Liver (tissue), 3 donors: ENCODE measurements at regions not wholly inside any gene's neighbourhood (a gene's known extent, or its start where the extent isn't known, plus 50 kb on each side); places are given as distances from the start of the nearest gene placed in this dataset.

Experiments
- EGR1 ChIP-seq, 2 donors: IDR thresholded peaks; 2 replicates each; pipeline ENCODE4 v1.6.1; 2016 to 2018; ENCODE audit warnings: antibody characterized with exemption in 2 of 2, low read depth in 2 of 2
- FOXA1 ChIP-seq: IDR thresholded peaks from 2 replicates; pipeline ENCODE4 v1.6.1; 2016; ENCODE audit warnings: antibody characterized with exemption
- GABPA ChIP-seq, 2 donors: IDR thresholded peaks in 1 of 2; conservative IDR thresholded peaks in 1 of 2; 2 replicates each; pipeline ENCODE4 v1.6.1; 2016; ENCODE audit warnings: antibody characterized with exemption in 2 of 2, mild to moderate bottlenecking in 1 of 2, moderate library complexity in 1 of 2
- JUND ChIP-seq, 2 donors: IDR thresholded peaks; 2 replicates each; pipeline ENCODE4 v1.6.1; 2016; ENCODE audit warnings: antibody characterized with exemption in 2 of 2
- NR2F2 ChIP-seq: IDR thresholded peaks from 2 replicates; pipeline ENCODE4 v1.6.1; 2016; ENCODE audit warnings: antibody characterized with exemption
- RAD21 ChIP-seq, 2 donors: IDR thresholded peaks; 2 replicates each; pipeline ENCODE4 v1.6.1; 2016; ENCODE audit warnings: antibody characterized with exemption in 2 of 2, mild to moderate bottlenecking in 2 of 2
- SP1 ChIP-seq: IDR thresholded peaks from 2 replicates; pipeline ENCODE4 v1.6.1; 2018; ENCODE audit warnings: antibody characterized with exemption, mild to moderate bottlenecking
- TAF1 ChIP-seq: conservative IDR thresholded peaks from 2 replicates; pipeline ENCODE4 v1.6.1; 2016; ENCODE audit warnings: antibody characterized with exemption, mild to moderate bottlenecking
- YY1 ChIP-seq: IDR thresholded peaks from 2 replicates; pipeline ENCODE4 v1.6.1; 2016; ENCODE audit warnings: antibody characterized with exemption, mild to moderate bottlenecking
- ZBTB33 ChIP-seq: IDR thresholded peaks from 2 replicates; pipeline ENCODE4 v1.6.1; 2016; ENCODE audit warnings: antibody characterized with exemption
- TF ChIP-seq, protein P1 (sequence below): IDR thresholded peaks from 2 replicates; pipeline ENCODE4 v1.6.1; 2016; ENCODE audit warnings: antibody characterized with exemption
- TF ChIP-seq, protein P2 (sequence below): fragments of 150-350 bp; IDR thresholded peaks from 2 replicates; pipeline ENCODE4 v1.5.1; 2017; ENCODE audit warnings: improper control_type of control experiment, low read depth, low read length; ENCODE audit not compliant: missing input control
- TF ChIP-seq, protein P3 (sequence below): IDR thresholded peaks from 2 replicates; pipeline ENCODE4 v1.6.1; 2016; ENCODE audit warnings: antibody characterized with exemption, mild to moderate bottlenecking
- TF ChIP-seq, protein P4 (sequence below): IDR thresholded peaks from 2 replicates; pipeline ENCODE4 v1.6.1; 2016; ENCODE audit warnings: antibody characterized with exemption
- donor health status: healthy.
- donor health status: healthy.

DNA sequence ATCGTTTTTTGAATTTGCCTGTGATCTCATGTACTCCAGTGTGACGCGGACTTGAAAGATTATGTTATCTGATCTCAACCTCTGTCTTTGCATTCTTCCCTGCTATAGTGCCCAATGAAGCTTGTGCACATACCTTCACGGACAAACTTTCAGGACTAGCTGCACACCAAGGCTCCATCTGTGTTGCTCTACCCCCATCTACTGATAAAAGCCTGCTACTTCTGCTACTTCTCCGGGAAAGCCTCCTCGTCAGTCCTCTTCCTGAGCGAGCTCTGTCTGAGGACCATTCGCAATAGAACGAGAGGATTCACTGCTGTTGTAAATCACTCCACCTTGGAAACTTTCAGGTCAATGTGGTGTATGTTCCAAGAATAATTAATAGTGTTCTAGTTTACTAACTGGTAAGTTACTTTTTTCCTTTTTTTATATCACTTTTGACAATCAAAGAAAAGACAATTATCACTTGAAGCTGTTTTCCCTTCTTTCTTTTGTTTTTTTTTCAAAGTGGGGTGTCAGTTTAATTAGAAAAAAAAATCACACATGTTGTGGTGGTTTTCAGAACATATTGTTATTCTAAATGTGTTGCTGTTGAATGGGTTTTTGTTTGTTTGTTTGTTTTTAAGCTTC is 217.6 kb downstream of the ARRDC4 start:
- TF ChIP-seq, protein P1, sequence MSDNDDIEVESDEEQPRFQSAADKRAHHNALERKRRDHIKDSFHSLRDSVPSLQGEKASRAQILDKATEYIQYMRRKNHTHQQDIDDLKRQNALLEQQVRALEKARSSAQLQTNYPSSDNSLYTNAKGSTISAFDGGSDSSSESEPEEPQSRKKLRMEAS, result no peak
- TF ChIP-seq, protein P2, sequence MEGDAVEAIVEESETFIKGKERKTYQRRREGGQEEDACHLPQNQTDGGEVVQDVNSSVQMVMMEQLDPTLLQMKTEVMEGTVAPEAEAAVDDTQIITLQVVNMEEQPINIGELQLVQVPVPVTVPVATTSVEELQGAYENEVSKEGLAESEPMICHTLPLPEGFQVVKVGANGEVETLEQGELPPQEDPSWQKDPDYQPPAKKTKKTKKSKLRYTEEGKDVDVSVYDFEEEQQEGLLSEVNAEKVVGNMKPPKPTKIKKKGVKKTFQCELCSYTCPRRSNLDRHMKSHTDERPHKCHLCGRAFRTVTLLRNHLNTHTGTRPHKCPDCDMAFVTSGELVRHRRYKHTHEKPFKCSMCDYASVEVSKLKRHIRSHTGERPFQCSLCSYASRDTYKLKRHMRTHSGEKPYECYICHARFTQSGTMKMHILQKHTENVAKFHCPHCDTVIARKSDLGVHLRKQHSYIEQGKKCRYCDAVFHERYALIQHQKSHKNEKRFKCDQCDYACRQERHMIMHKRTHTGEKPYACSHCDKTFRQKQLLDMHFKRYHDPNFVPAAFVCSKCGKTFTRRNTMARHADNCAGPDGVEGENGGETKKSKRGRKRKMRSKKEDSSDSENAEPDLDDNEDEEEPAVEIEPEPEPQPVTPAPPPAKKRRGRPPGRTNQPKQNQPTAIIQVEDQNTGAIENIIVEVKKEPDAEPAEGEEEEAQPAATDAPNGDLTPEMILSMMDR, result peak; percentile 76
- TF ChIP-seq JUND (IDR thresholded peaks at IDR 0.05) (no peak), NR2F2 (no peak), TAF1 (no peak), SP1 (no peak), ZBTB33 (no peak), GABPA (IDR thresholded peaks at IDR 0.05 in 1 of 2, conservative IDR thresholded peaks at IDR 0.05 in 1 of 2) (no peak), RAD21 (IDR thresholded peaks at IDR 0.05) (peak; percentile 85 to 93), EGR1 (IDR thresholded peaks at IDR 0.05; ENCODE audit: low read depth in 2 of 2) (no peak), FOXA1 (no peak), YY1 (no peak)
- TF ChIP-seq, protein P3, sequence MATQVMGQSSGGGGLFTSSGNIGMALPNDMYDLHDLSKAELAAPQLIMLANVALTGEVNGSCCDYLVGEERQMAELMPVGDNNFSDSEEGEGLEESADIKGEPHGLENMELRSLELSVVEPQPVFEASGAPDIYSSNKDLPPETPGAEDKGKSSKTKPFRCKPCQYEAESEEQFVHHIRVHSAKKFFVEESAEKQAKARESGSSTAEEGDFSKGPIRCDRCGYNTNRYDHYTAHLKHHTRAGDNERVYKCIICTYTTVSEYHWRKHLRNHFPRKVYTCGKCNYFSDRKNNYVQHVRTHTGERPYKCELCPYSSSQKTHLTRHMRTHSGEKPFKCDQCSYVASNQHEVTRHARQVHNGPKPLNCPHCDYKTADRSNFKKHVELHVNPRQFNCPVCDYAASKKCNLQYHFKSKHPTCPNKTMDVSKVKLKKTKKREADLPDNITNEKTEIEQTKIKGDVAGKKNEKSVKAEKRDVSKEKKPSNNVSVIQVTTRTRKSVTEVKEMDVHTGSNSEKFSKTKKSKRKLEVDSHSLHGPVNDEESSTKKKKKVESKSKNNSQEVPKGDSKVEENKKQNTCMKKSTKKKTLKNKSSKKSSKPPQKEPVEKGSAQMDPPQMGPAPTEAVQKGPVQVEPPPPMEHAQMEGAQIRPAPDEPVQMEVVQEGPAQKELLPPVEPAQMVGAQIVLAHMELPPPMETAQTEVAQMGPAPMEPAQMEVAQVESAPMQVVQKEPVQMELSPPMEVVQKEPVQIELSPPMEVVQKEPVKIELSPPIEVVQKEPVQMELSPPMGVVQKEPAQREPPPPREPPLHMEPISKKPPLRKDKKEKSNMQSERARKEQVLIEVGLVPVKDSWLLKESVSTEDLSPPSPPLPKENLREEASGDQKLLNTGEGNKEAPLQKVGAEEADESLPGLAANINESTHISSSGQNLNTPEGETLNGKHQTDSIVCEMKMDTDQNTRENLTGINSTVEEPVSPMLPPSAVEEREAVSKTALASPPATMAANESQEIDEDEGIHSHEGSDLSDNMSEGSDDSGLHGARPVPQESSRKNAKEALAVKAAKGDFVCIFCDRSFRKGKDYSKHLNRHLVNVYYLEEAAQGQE, result no peak
- TF ChIP-seq, protein P4, sequence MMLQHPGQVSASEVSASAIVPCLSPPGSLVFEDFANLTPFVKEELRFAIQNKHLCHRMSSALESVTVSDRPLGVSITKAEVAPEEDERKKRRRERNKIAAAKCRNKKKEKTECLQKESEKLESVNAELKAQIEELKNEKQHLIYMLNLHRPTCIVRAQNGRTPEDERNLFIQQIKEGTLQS, result no peak
